B cell (primary cell): ENCODE measurements at regions not wholly inside any gene's neighbourhood (a gene's known extent, or its start where the extent isn't known, plus 50 kb on each side); places are given as distances from the start of the nearest gene placed in this dataset.

Experiments
- ATAC-seq: fragments of 200-7000 bp; cut with Tn5 transposase; one replicate; pipeline ENCODE4 v1.10.0; 2021; ENCODE audit warnings: low read depth, mild to moderate bottlenecking, moderate number of reproducible peaks, moderate library complexity
- CTCF ChIA-PET: fragments of 350-600 bp; sonication (Branson Sonifier 250); formaldehyde crosslinking; loops from one replicate; lab custom pipeline; 2021; ENCODE audit warnings: antibody characterized with exemption, inconsistent platforms; lab: Charles Lee
- POLR2A ChIA-PET: fragments of 350-600 bp; sonication (Branson Sonifier 250); formaldehyde crosslinking; loops from one replicate; lab custom pipeline; 2021; ENCODE audit warnings: antibody characterized with exemption; lab: Charles Lee
- DNase-seq: peaks from one replicate; pipeline ENCODE4 v3.0.0; 2013
- H2AFZ ChIP-seq: 2 replicates; pipeline ENCODE4 v1.6.1; 2012; ENCODE audit warnings: mild to moderate bottlenecking, low read depth, low read length; ENCODE audit not compliant: insufficient read depth, poor library complexity, severe bottlenecking
- H3K27ac ChIP-seq, 2 donors: 1 replicate in 1 of 2; 2 replicates in 1 of 2; pipeline ENCODE4 v1.5.1; 2012 to 2013; ENCODE audit warnings: low read length in 2 of 2, mild to moderate bottlenecking in 2 of 2, moderate library complexity in 1 of 2
- H3K27me3 ChIP-seq, 4 experiments: fragments of 200-600 bp in 1 of 4; sonication (generic) in 1 of 4; replicated peaks in 1 of 4; 1 replicate in 2 of 4; 2 replicates in 2 of 4; pipeline versions ENCODE4 v1.6.1 to v1.7.0; 2013 to 2016; ENCODE audit warnings: low read length in 3 of 4, mild to moderate bottlenecking in 2 of 4, mixed read lengths in 1 of 4, moderate library complexity in 1 of 4; ENCODE audit not compliant: insufficient read depth in 4 of 4, control insufficient read depth in 3 of 4; ENCODE audit errors: control extremely low read depth in 1 of 4
- H3K36me3 ChIP-seq, 2 experiments: replicated peaks in 1 of 2; 1 replicate in 1 of 2; 2 replicates in 1 of 2; pipeline versions ENCODE4 v1.6.1 to v1.7.1; 2013; ENCODE audit warnings: low read length in 1 of 2; ENCODE audit not compliant: insufficient read depth in 2 of 2, control insufficient read depth in 1 of 2; ENCODE audit errors: control extremely low read depth in 1 of 2, extremely low read depth in 1 of 2
- H3K4me1 ChIP-seq, 2 donors: fragments of 200-600 bp in 1 of 2; sonication (generic) in 1 of 2; 1 replicate in 1 of 2; 2 replicates in 1 of 2; pipeline versions ENCODE4 v1.5.1 to v1.6.1; 2013 to 2017; ENCODE audit warnings: low read length in 2 of 2; ENCODE audit not compliant: control insufficient read depth in 2 of 2, insufficient read depth in 2 of 2
- H3K4me2 ChIP-seq: replicated peaks from 2 replicates; pipeline ENCODE3; 2012; ENCODE audit warnings: mild to moderate bottlenecking, low read depth, low read length; ENCODE audit not compliant: poor library complexity, severe bottlenecking
- H3K4me3 ChIP-seq, 5 experiments: fragments of 200-600 bp in 1 of 5; sonication (generic) in 1 of 5; 1 replicate in 3 of 5; 2 replicates in 2 of 5; pipeline versions ENCODE4 v1.5.1 to v1.7.0; 2011 to 2016; ENCODE audit warnings: low read length in 4 of 5, mild to moderate bottlenecking in 4 of 5, low read depth in 2 of 5, control low read depth in 1 of 5, moderate library complexity in 1 of 5; ENCODE audit not compliant: insufficient read depth in 1 of 5; ENCODE audit errors: control extremely low read depth in 1 of 5, extremely low read depth in 1 of 5
- H3K79me2 ChIP-seq: fragments of 200-600 bp; sonication (generic); one replicate; pipeline ENCODE4 v1.6.0; 2016; ENCODE audit warnings: low read length; ENCODE audit not compliant: control insufficient read depth, insufficient read depth
- H3K9ac ChIP-seq: fragments of 200-600 bp; sonication (generic); 2 replicates; pipeline ENCODE4 v1.6.1; 2017; ENCODE audit warnings: mild to moderate bottlenecking, low read length, moderate library complexity
- H3K9me3 ChIP-seq, 3 donors: one replicate each; pipeline versions ENCODE4 v1.6.1 to v1.7.1; 2013; ENCODE audit warnings: low read length in 2 of 3; ENCODE audit not compliant: control insufficient read depth in 2 of 3, insufficient read depth in 1 of 3; ENCODE audit errors: control extremely low read depth in 1 of 3
- H4K20me1 ChIP-seq: 2 replicates; pipeline ENCODE4 v1.6.0; 2012; ENCODE audit warnings: mild to moderate bottlenecking, low read length; ENCODE audit not compliant: insufficient read depth, control insufficient read depth, poor library complexity, severe bottlenecking
- H3K27ac Mint-ChIP-seq: one replicate; pipeline ENCODE4 v1.8.0; 2021; ENCODE audit warnings: mixed read lengths
- H3K27me3 Mint-ChIP-seq: one replicate; pipeline ENCODE4 v1.8.0; 2021; ENCODE audit warnings: mixed read lengths
- H3K4me1 Mint-ChIP-seq: one replicate; pipeline ENCODE4 v1.8.0; 2021; ENCODE audit warnings: mixed read lengths
- H3K4me3 Mint-ChIP-seq: one replicate; pipeline ENCODE4 v1.8.0; 2021; ENCODE audit warnings: mixed read lengths
- H3K9me3 Mint-ChIP-seq: one replicate; pipeline ENCODE4 v1.8.0; 2022; ENCODE audit warnings: mixed read lengths; ENCODE audit not compliant: insufficient read depth
- CTCF ChIP-seq: fragments of 200-600 bp; IDR thresholded peaks from one replicate; pipeline ENCODE4 v1.8.0; 2022; ENCODE audit warnings: antibody characterized with exemption, mild to moderate bottlenecking
- EZH2 ChIP-seq: IDR thresholded peaks from 2 replicates; pipeline ENCODE4 v1.6.1; 2012; ENCODE audit warnings: borderline replicate concordance, low read depth, mild to moderate bottlenecking, moderate library complexity, low read length; ENCODE audit not compliant: insufficient read depth, poor library complexity, severe bottlenecking
- WGBS: methylation state at CpG from one replicate; pipeline ENCODE4 v1.1.5; 2013; ENCODE audit warnings: missing lambda C conversion rate; ENCODE audit not compliant: insufficient coverage; 5-methylcytosine and 5-hydroxymethylcytosine counted together
- intact Hi-C: fragments of 100-400 bp; cut with micrococcal nuclease; formaldehyde crosslinking; loops from one replicate; pipeline ENCODE4 v1.10.0; 2022

- no peak overlapping the region for H3K27ac Mint-ChIP-seq
- peaks cover 7% of the 10 kb centered on the region for H3K27me3 Mint-ChIP-seq
- H3K4me1 Mint-ChIP-seq: no peaks in the 10 kb centered on the region
- Histone ChIP-seq H3K79me2 (no peaks in the 10 kb centered on the region), H2AFZ (no peak overlapping the region), H3K4me1 (no peaks in the 10 kb centered on the region), H3K4me2 (no peak overlapping the region), H4K20me1 (no peaks in the 10 kb centered on the region), H3K27ac (no peak overlapping the region), H3K27me3 (no peaks in the 10 kb centered on the region), H3K9ac (no peak overlapping the region), H3K4me3 (no peak overlapping the region), H3K36me3 (no peaks in the 10 kb centered on the region), H3K9me3 (no peaks in the 10 kb centered on the region)
- CTCF ChIA-PET: no interaction called here
- intact Hi-C loops: no loop called here
- ATAC-seq (no peak), DNase-seq (no peak)
- POLR2A ChIA-PET: no interaction called here
- H3K4me3 Mint-ChIP-seq: no peak overlapping the region
- TF ChIP-seq EZH2 (no peak), CTCF (no peak)
- no peaks in the 10 kb centered on the region for H3K9me3 Mint-ChIP-seq
- no CpG with 5 or more reads among the region's 1 CpG for WGBS
These were observed 327.5 kb downstream of the C11orf87 start for GRCh38 chr11:109749476-109749875.

GRCh38 chr11:109750964-109751363 lies 329.0 kb downstream of the C11orf87 start:
- H3K9ac ChIP-seq: no peak overlapping the region
- POLR2A ChIA-PET: no interaction called here
- Mint-ChIP-seq H3K27ac (no peak overlapping the region), H3K4me3 (no peak overlapping the region), H3K9me3 (no peaks in the 10 kb centered on the region), H3K4me1 (no peaks in the 10 kb centered on the region), H3K27me3 (peaks cover 7% of the 10 kb centered on the region)
- no peak for TF ChIP-seq CTCF
- no peak for TF ChIP-seq EZH2
- H3K9me3 ChIP-seq: no peaks in the 10 kb centered on the region
- no peak overlapping the region for H3K4me2 ChIP-seq
- WGBS: 100% methylated on average over 1 of the region's 2 CpGs
- DNase-seq (no peak), ATAC-seq (no peak)
- H3K4me3 ChIP-seq: no peak overlapping the region
- intact Hi-C loops: no loop called here
- no peak overlapping the region for H2AFZ ChIP-seq
- no peaks in the 10 kb centered on the region for H3K4me1 ChIP-seq
- H4K20me1 ChIP-seq: no peaks in the 10 kb centered on the region
- no peaks in the 10 kb centered on the region for H3K36me3 ChIP-seq
- CTCF ChIA-PET: no interaction called here
- no peak overlapping the region for H3K27ac ChIP-seq
- H3K79me2 ChIP-seq: no peaks in the 10 kb centered on the region
- H3K27me3 ChIP-seq: no peaks in the 10 kb centered on the region
